ENCODE measurements at regions not wholly inside any gene's neighbourhood (a gene's known extent, or its start where the extent isn't known, plus 50 kb on each side); places are given as distances from the start of the nearest gene placed in this dataset.

DNA sequence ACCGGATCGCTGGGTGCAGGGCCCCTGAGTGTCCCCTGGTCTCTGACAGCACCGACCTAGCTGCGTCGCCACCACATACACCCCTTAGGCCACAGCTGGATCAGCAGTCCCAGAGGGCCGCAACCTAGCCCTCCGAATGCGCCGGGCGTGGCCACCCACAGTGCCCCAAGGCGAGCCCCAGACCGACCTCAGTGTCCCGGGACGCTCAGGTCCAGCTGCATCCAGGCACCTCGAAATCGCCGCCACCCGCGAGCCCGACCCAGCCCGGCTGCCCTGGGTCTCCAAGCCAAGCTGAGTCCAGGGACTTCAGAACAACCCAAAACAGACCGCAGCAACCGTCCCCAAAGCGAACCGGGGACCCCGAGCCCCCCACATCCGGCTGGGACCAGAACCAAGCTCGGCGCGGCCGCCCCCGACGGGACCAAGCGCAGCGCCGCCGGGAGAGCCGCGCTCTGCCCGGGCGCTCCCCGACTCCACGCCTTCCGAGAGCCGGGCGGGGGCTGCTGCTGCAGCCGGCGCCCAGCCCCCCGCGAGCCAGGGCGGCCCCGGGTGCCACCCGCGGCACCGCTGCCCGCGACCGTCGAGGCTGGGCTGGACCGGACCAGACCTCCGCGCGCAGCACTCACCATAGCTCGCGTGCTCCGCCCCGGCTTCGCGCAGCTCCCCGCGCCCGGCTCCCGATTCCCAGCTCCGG, 54.6 kb upstream of the ECE1 start:
- ATAC-seq (peak; percentile 11 to 52 (median 28)), DNase-seq (peak in 5 of 6 donors; percentile 36 to 88 (median 61)), FAIRE-seq (no peak)
- 1 to 2% methylated on average over 59 to 74 of the region's 74 CpGs for WGBS, 2 donors
- Histone ChIP-seq H3K4me1 (peaks cover 18 to 35% (median 30%) of the 10 kb centered on the region in 3 donors), H3K36me3 (no peaks in the 10 kb centered on the region), H3K27me3 (no peaks in the 10 kb centered on the region), H3K4me3 (peak overlapping the region; percentile 65 to 89 (median 82)), H3K9me3 (no peaks in the 10 kb centered on the region), H3K27ac (peak overlapping the region; percentile 71 to 86 (median 82))
- intact Hi-C loops (cut with DNase I) = no loop called here
- no peak for TF ChIP-seq CTCF (IDR thresholded peaks at IDR 0.05)

DNA sequence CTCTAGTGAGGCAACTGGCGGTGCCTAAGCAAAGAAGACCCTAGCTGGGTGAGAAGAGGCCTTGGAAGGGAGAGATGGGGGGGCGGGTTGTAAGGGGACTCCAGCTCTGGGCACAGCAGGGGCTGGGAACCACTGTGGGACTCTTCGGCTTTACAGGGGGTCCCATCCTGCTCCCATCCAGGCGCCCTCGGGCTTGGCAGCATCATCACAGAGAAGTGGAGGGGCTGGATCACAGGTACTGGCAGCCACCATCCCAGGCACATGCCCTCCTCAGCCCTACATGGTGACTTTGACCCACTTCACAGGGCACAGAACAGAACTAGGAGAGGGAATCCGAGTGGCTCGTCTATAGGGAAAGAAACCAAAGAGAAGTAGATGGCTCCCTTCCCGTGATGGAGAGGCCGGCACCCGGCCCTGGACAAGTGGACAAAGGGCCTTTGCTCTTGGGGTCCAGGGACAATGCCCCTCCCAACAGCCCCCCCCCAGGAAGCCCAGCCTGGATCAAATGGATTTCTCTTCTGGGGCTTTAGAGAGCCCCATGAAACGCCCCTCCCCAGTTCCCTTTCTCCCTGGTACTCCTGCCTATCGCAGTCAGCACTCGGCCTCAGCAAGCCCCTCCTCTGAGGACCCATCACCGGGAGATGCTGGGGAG, 54.0 kb upstream of the ECE1 start:
- Histone ChIP-seq H3K4me1 (peaks cover 25 to 42% (median 36%) of the 10 kb centered on the region in 3 donors), H3K27ac (peak overlapping the region; percentile 71 to 86 (median 82)), H3K9me3 (no peaks in the 10 kb centered on the region), H3K27me3 (no peaks in the 10 kb centered on the region), H3K4me3 (peak overlapping the region; percentile 65 to 89 (median 82)), H3K36me3 (no peaks in the 10 kb centered on the region)
- DNase-seq (peak in 3 of 6 donors; percentile 38 to 64 (median 63)), ATAC-seq (no peak), FAIRE-seq (no peak)
- no peak for TF ChIP-seq CTCF (IDR thresholded peaks at IDR 0.05)
- intact Hi-C loops (cut with DNase I) = no loop called here
- WGBS, 2 donors = 23 to 33% methylated on average over 13 to 14 of the region's 14 CpGs

DNA sequence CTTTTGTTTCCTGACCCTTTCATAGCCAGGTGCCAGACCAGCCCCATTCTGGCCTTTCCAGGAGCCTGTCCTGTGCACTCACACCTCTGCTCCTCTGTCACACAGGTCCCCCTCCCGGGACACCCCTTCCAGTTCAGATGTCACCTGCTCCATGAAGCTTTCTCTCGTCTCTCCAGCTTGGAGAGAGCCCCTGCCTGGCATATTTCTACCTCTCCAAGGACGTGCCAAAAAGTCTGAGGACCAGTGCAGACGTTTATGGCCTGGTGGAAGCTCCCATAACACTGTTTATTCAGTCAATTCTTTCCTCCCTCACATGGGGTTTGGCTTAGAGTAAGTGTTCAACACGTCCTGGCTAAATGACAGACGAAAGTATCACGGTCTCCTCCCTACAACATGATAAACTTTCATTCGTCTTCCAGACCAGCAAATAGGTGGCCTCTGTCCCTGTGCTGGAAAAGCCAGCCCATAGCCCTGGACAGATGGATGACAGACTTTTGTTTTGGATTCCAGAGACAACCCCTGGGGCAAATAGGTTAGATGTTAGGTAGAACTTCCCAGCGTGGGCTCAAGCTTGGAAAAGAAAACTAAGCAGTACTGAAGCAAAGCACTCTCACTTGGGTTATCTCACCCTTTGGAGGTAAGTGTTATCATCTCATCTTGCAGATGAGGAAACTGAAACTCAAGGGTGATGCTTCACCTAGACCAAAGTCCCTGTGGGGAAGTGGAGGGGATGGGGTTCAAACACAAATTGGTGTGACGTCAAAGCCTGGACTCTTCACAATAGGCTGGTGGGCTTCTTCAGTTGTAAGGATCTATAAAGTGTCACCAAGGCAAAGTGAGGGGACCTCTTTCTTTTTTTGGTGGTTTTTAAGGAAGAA, 52.9 kb upstream of the ECE1 start:
- H3K27me3 ChIP-seq = no peaks in the 10 kb centered on the region
- peak overlapping the region in 3 of 4 donors; percentile 40 to 84 (median 81) for H3K27ac ChIP-seq
- no peaks in the 10 kb centered on the region for H3K36me3 ChIP-seq
- H3K4me1 ChIP-seq = peaks cover 35 to 52% (median 47%) of the 10 kb centered on the region in 3 donors
- no peaks in the 10 kb centered on the region for H3K9me3 ChIP-seq
- peak overlapping the region in 3 of 4 donors; percentile 78 to 89 (median 87) for H3K4me3 ChIP-seq
- FAIRE-seq (no peak), ATAC-seq (no peak), DNase-seq (peak in 1 of 6 donors; percentile 48)
- intact Hi-C loops (cut with DNase I) = no loop called here
- no peak for TF ChIP-seq CTCF (IDR thresholded peaks at IDR 0.05)
- 17 to 21% methylated on average over 10 of the region's 10 CpGs for WGBS, 2 donors

DNA sequence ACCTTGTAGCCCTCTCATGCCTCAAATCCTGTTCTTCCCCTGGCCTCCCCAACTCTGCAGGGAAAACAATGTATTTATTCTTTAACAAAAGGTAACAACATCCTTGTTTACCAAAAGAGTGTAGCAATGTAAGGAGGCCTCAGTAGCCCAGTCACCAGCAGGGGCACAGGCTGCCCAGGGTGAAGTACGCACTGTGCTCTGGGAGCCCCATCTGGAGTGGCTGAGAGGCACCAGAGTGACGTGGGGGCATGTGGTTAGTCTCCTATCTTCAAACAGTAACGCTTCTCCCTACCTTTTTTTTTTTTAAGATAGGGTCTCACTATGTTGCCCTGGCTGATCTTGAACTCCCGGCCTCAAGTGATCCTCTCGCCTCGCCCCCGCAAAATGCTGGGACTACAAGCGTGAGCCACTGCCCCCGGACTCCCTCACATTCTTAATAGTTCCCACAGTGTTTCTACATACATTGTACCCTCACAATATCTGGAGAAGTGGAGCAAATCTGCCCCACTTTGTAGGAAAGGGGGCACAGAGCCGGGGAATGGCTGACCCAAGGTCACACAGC, 51.3 kb upstream of the ECE1 start:
- 47% methylated on average over 10 of the region's 10 CpGs for whole genome bisulfite sequencing, 2 donors

More for the DNA sequence above, 51.3 kb upstream of the ECE1 start:
- Histone ChIP-seq H3K27me3 (no peaks in the 10 kb centered on the region), H3K9me3 (no peaks in the 10 kb centered on the region), H3K4me3 (peak overlapping the region in 1 of 4 donors; percentile 25), H3K36me3 (no peaks in the 10 kb centered on the region), H3K27ac (peak overlapping the region; percentile 33 to 84 (median 62)), H3K4me1 (peaks cover 50 to 68% (median 56%) of the 10 kb centered on the region in 3 donors)
- intact Hi-C loops (cut with DNase I) = no loop called here
- FAIRE-seq (no peak), ATAC-seq (no peak), DNase-seq (peak in 1 of 6 donors; percentile 31)
- TF ChIP-seq CTCF (IDR thresholded peaks at IDR 0.05) = no peak
